Muscle of back (tissue), 3 donors: ENCODE measurements at regions not wholly inside any gene's neighbourhood (a gene's known extent, or its start where the extent isn't known, plus 50 kb on each side); places are given as distances from the start of the nearest gene placed in this dataset.
A peak's percentile ranks its signal among the peaks of the same experiment; 100 is the strongest.
"Not testable (repeated sequence)": the region's sequence is repeated elsewhere in the genome, so short reads cannot be mapped to it uniquely, and the experiment has no call there.

Experiments
- DNase-seq, 3 donors: peaks; one replicate each; pipeline versions ENCODE4 v3.0.0 to v3.0.0-alpha.2; 2013

GRCh38 chr7:26424319-26424718 lies 132.7 kb downstream of the SNX10 start:
- not testable (repeated sequence) for DNase-seq

- no peak for DNase-seq
Observed at GRCh38 chr7:26425655-26426054, 134.0 kb downstream of the SNX10 start.

GRCh38 chr7:26426096-26426495 lies 134.4 kb downstream of the SNX10 start:
- no peak for DNase-seq

GRCh38 chr7:26428571-26428970 lies 136.9 kb downstream of the SNX10 start:
- DNase-seq = no peak

- no peak for DNase-seq
Observed at GRCh38 chr7:26429168-26429567, 137.5 kb downstream of the SNX10 start.

GRCh38 chr7:26434974-26435373 lies 143.3 kb downstream of the SNX10 start:
- DNase-seq = no peak

GRCh38 chr7:26437003-26437532 lies 145.4 kb downstream of the SNX10 start:
- no peak for DNase-seq

- DNase-seq = no peak
Observed at GRCh38 chr7:26438078-26438477, 146.4 kb downstream of the SNX10 start.

- no peak for DNase-seq
Observed at GRCh38 chr7:26439521-26440232, 148.0 kb downstream of the SNX10 start.

- no peak for DNase-seq
Observed at GRCh38 chr7:26440233-26441001, 148.8 kb downstream of the SNX10 start.

- DNase-seq = no peak
Observed at GRCh38 chr7:26441002-26441521, 149.4 kb downstream of the SNX10 start.

- no peak for DNase-seq
Observed at GRCh38 chr7:26441611-26442277, 150.1 kb downstream of the SNX10 start.

- no peak for DNase-seq
Observed at GRCh38 chr7:26443006-26443405, 151.3 kb downstream of the SNX10 start.

GRCh38 chr7:26443751-26444150 lies 152.1 kb downstream of the SNX10 start:
- no peak for DNase-seq

GRCh38 chr7:26444555-26444954 lies 152.9 kb downstream of the SNX10 start:
- DNase-seq = no peak

GRCh38 chr7:26447116-26447515 lies 155.5 kb downstream of the SNX10 start:
- DNase-seq = no peak

- peak; percentile 34 to 69 (median 60) for DNase-seq
Observed at GRCh38 chr7:26449175-26450165, 157.8 kb downstream of the SNX10 start.

GRCh38 chr7:26451997-26452396 lies 160.3 kb downstream of the SNX10 start:
- no peak for DNase-seq

- DNase-seq = no peak
Observed at GRCh38 chr7:26454180-26454579, 162.5 kb downstream of the SNX10 start.

- DNase-seq = peak in 2 of 3 donors; percentile 57 to 62
Observed at GRCh38 chr7:26457696-26458327, 166.2 kb downstream of the SNX10 start.
